KOPT-K1 (cell line): ENCODE measurements at regions not wholly inside any gene's neighbourhood (a gene's known extent, or its start where the extent isn't known, plus 50 kb on each side); places are given as distances from the start of the nearest gene placed in this dataset.

ENCODE experiments used
- H3K27ac ChIP-seq: fragments of 200-600 bp; sonication (generic); 2 replicates; pipeline ENCODE4 v1.5.1; 2016; ENCODE audit warnings: antibody characterized with exemption, mild to moderate bottlenecking, low read depth, low read length; ENCODE audit not compliant: poor library complexity, severe bottlenecking
- H3K36me3 ChIP-seq: fragments of 200-600 bp; sonication (generic); 2 replicates; pipeline ENCODE4 v1.5.1; 2017; ENCODE audit warnings: antibody characterized with exemption, mild to moderate bottlenecking, low read length, moderate library complexity; ENCODE audit not compliant: insufficient read depth
- H3K9me3 ChIP-seq: fragments of 200-600 bp; sonication (generic); 2 replicates; pipeline ENCODE4 v1.5.1; 2017; ENCODE audit warnings: antibody characterized with exemption, low read length, mild to moderate bottlenecking; ENCODE audit not compliant: insufficient read depth, poor library complexity, severe bottlenecking

GRCh38 chr2:118791483-118791882, 56.0 kb downstream of the EN1 start:
- no peak overlapping the region for H3K27ac ChIP-seq

DNA sequence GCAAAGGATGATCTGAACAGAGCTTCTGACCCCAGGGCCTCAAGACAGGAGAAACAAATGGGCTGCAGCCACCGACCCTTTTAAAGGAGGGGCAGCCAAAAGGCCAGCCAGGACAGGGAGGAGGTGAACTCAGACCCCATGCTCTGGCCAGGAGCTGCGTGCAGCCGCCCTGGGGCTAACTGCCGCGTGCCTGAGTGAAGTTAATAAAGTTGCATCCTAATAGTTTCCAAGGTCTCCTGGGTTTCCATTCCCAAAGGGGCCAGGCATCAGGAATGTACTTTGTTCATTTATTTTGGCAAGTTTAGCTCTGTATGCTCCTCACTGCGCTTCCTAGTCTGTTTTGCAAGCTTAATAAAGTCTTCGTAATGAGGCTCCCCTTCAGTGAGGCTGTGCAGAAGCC, 60.7 kb downstream of the EN1 start:
- no peaks in the 10 kb centered on the region for H3K9me3 ChIP-seq
- H3K36me3 ChIP-seq = no peaks in the 10 kb centered on the region
- H3K27ac ChIP-seq = no peak overlapping the region

More at GRCh38 chr2:118791483-118791882, 56.0 kb downstream of the EN1 start:
- Histone ChIP-seq H3K9me3 (no peaks in the 10 kb centered on the region), H3K36me3 (no peaks in the 10 kb centered on the region)

DNA sequence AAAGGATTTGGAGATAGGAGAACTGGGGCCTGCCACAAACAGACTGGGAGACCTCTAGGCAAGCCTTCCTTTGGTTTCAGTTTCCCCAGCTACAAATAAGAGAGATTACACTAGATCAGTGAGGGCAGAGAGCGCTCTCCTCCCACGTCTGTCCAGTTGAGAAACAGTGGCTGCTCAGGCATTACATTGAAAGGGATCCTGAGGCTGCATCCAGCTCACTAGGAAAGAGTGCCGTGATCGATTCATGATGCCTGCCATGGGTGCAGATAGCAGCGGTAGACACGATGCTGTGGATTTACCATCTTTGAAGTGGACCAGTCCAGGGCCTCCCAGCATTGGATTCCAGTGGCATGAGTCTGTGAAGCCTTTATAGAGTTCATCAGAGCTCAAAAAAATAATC, 62.6 kb downstream of the EN1 start:
- Histone ChIP-seq H3K27ac (no peak overlapping the region), H3K36me3 (no peaks in the 10 kb centered on the region), H3K9me3 (no peaks in the 10 kb centered on the region)

- no peaks in the 10 kb centered on the region for H3K36me3 ChIP-seq
- no peaks in the 10 kb centered on the region for H3K9me3 ChIP-seq
- H3K27ac ChIP-seq = no peak overlapping the region
Observed at GRCh38 chr2:118779362-118779761, 68.1 kb downstream of the EN1 start.

GRCh38 chr2:118774458-118775133, 72.9 kb downstream of the EN1 start:
- Histone ChIP-seq H3K9me3 (no peaks in the 10 kb centered on the region), H3K36me3 (no peaks in the 10 kb centered on the region), H3K27ac (no peak overlapping the region)

DNA sequence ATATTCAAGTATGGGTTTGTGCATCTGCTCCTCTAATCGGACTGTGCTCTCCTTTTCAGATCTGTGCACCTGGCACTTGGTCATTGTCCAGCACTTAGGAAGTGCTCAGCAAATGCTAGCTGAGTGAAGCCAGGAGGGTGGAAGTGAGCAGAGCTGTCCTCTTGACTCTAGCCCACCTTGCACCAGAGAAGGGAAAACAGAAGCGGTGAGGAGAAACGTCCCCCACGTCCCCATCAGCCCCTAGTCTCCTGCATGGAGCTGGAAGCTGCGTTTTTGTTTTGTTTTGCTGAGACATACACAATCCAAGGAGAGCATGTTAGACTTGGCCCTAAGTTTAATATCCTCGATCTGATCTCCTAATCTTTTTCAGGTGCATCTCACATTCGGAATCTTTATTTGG, 73.6 kb downstream of the EN1 start:
- no peaks in the 10 kb centered on the region for H3K36me3 ChIP-seq
- H3K9me3 ChIP-seq = no peaks in the 10 kb centered on the region
- H3K27ac ChIP-seq = no peak overlapping the region

DNA sequence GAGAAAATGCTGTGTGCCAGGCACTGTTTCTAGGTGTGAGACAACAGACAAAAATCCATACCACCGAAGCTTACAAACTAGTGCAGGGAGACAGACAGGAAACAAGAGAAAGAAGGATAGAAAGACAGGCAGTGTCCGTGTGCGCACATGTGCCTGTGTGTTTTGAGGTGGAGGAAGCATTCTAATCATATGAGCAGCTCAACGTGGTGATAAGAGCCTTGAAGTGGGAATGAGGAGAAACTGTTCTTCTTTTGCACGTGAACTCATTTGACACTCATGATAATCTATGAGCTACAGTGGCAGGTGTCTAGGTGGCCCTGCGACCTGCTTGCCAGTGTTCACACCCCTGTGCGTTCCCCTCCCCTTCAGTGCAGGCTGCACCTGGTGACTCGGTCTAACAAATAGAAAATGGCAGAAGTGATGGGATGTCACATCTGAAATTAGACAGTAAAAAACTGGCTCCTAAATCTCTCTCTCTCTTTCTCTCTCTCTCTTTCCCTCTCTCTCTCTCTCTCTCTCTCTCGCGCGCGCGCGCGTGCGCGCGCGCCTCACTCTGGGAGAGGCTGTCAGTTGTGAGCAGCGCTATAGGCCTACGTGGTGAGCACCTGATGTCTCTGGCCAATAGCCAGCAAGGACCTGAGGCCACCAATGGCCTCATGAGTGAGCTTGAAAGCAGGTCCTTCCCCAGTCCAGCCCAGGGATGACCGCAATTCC, 74.8 kb downstream of the EN1 start:
- Histone ChIP-seq H3K36me3 (no peaks in the 10 kb centered on the region), H3K9me3 (no peaks in the 10 kb centered on the region), H3K27ac (no peak overlapping the region)

DNA sequence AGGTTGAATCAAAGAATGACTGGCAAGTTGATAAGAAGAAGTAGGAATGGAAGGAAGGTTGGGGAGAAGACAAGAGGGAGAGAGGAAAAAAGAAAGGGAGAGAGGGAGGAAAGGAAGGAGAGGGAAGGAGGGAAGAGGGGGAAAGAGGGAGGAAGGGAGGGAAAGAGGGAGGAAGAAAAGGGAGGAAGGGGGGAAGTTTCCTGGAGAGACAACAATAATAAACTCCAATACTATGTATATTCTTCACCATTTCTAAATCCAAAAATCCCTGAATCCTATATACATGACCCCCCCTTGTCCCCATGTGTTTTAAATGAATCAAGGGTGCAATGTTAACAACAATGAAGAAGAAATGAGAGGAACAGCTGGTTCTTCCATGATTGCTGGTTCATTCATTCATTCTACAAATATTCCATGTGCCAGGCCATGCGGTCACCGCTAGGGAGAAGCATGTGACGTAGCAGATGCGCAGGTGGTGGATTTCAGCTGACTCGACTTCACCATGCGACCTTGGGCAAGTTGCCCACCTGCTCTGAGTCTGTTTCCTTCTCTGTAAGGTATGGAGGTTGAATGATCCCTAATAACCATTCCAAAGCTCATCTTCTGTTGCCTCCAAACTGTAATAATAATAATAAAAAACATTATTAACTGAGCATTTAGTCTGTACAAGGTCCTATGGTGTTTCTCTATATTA, 77.6 kb downstream of the EN1 start:
- Histone ChIP-seq H3K9me3 (no peaks in the 10 kb centered on the region), H3K36me3 (no peaks in the 10 kb centered on the region), H3K27ac (no peak overlapping the region)

DNA sequence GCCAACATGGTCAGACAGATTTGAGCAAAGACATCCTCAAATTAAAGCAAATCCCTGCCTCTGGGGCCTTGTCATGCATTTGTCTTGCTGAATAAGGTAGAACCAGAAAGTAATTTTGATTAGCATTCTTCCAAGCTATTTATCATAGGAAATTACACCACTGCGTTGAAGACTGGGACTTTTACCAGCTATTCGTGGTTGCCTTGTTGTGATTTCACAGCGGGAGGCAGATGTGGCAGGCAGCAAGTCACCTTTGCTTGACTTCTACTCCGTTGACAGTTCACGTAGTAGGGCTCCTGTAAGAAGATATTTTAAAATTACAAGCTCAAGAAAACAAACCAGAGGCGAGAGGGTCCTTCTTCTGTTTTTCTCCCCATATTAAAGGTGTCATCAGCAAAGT, 80.6 kb downstream of the EN1 start:
- H3K36me3 ChIP-seq = no peaks in the 10 kb centered on the region
- no peaks in the 10 kb centered on the region for H3K9me3 ChIP-seq

DNA sequence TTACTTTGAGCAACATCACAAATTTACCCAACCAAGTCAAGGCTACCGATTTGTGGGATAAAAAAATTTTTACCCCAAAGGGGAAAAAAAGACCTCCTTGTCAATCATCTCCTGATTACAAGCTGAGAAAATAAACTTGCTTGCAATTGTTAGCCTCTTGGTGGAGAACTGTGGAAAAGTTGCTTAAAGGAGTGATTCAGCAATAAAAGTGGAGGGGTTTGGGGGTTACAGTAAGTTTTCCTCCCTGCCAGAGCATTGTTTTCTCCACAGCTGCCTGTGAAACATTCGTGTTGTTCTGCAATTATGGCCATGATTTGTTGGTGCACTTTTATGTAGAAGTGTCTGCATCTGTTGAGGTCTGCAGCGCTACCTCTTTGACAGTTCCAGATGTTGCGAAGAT, 82.6 kb downstream of the EN1 start:
- Histone ChIP-seq H3K27ac (no peak overlapping the region), H3K9me3 (no peaks in the 10 kb centered on the region)

More for the DNA sequence above, 80.6 kb downstream of the EN1 start:
- H3K27ac ChIP-seq = no peak overlapping the region

GRCh38 chr2:118763797-118764196, 83.7 kb downstream of the EN1 start:
- Histone ChIP-seq H3K9me3 (no peaks in the 10 kb centered on the region), H3K27ac (no peak overlapping the region), H3K36me3 (no peaks in the 10 kb centered on the region)

More for the DNA sequence above, 82.6 kb downstream of the EN1 start:
- no peaks in the 10 kb centered on the region for H3K36me3 ChIP-seq

DNA sequence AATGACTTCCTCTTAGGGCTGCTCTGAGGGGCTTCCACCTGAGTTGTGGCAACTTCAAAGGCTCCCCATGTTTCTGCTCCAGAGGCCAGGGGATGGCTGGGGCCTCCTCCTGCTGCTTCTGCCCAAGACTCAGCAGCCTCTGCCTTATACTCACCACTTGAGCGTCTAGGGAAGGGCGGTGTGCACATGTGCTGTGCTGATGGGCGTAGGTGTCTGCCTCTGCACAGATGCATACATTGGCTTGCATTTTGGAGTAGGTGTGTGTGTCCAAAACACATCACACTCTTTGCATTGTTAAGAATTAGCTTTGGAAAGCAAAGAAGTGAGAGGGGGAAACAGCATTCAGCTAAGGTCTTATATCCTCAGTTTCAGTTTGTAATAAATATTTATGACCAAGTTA, 85.2 kb downstream of the EN1 start:
- Histone ChIP-seq H3K36me3 (no peaks in the 10 kb centered on the region), H3K27ac (no peak overlapping the region), H3K9me3 (no peaks in the 10 kb centered on the region)

DNA sequence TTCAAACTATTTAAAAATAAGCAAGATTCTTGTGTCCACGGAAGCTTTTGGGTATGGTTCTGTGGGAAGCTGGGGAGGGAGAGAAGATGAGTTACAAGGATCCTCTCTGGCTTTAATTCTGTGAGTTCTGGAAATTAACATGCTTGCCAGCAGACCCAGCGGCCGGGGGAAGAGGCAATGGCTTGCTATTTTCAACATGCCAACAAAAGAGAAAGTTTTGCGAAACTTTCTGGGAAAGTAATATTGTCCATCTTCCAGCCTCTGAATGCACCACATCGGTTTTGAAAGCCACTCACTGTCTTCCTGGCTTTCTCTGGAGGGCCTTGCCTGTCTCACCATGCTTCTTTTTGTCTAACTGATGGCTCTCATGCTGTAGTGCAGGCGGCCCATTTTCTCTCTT, 85.7 kb downstream of the EN1 start:
- Histone ChIP-seq H3K36me3 (no peaks in the 10 kb centered on the region), H3K27ac (no peak overlapping the region), H3K9me3 (no peaks in the 10 kb centered on the region)

DNA sequence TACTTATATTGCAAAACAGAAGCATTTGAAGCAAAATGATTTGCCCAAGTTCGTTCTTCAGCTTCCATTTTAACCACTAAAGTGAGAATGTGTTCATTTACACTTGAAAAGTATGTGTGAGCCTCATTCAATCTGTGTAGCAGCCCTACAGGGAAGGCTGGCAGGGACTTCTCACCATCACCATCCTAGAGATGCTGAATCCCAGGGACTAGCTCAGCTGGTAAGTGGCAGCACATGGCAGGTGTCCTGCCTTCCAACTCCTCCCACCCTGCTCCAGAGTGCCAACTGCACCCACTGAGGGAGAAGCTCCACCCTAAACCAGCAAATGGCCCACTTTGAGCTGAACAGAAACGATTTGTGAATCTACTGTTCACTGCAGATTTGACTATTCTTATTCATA, 91.5 kb downstream of the EN1 start:
- Histone ChIP-seq H3K27ac (no peak overlapping the region), H3K9me3 (no peaks in the 10 kb centered on the region), H3K36me3 (no peaks in the 10 kb centered on the region)

DNA sequence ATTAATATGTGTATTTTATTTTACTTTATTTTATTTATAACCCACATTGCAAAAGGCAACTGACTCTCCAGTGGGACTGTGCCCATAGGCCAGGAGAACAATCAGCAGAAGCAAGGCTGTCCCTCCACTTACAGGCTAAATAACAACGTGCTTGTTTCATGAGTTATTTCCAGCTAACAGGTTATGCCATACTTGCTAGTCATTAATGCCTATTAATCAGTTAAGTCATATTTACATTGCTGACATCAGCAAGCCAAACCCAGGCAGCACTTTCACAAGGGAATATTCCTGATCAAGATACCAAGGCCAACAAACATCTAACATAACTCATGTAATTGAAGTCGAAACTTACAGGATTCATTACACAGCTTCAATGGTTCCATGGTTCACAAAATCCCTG, 92.1 kb downstream of the EN1 start:
- H3K9me3 ChIP-seq = no peaks in the 10 kb centered on the region
- no peaks in the 10 kb centered on the region for H3K36me3 ChIP-seq
- no peak overlapping the region for H3K27ac ChIP-seq
